Activated effector memory CD4-positive, alpha-beta T cell treated with Interleukin-2 at 50 U/mL for 16 hours (primary cell): ENCODE measurements at regions not wholly inside any gene's neighbourhood (a gene's known extent, or its start where the extent isn't known, plus 50 kb on each side); places are given as distances from the start of the nearest gene placed in this dataset.

ENCODE experiments used
- DNase-seq: peaks from one replicate; pipeline ENCODE4 v3.0.0-alpha.2; 2020

DNA sequence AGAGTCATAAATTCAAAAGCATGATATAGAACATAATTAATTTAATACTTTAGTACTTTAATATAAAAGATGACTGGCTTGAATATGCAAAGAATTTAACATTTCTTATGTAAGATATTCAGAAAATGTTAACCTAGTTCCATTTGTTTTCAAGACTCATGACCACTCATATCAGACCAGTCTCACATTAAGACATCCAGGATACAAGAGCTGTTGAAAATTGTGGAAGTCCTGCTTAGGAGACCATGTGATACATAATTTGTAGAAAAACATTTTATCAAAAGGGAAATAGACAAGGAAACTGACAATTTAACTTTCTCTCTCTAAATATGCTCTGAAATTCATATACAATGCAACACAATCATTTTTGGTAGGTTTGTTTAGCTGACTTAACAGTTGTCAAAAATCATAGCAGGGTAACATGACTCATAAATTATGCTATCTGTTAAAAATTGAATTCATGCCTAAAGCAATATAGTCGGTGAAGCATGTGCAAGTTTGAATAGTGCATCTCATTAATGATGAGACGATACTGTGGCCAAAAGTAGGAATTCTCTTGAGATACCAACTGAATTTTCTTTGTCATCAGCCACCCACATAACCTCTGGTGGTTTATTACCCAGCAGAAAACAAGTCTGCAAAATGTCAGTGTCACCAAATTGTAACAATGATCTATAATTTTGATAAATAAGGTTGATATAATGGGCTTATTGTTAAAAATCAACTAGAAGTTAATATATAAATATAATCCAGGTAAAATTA is 211.4 kb downstream of the GASK1B start:
- DNase-seq, result no peak

DNA sequence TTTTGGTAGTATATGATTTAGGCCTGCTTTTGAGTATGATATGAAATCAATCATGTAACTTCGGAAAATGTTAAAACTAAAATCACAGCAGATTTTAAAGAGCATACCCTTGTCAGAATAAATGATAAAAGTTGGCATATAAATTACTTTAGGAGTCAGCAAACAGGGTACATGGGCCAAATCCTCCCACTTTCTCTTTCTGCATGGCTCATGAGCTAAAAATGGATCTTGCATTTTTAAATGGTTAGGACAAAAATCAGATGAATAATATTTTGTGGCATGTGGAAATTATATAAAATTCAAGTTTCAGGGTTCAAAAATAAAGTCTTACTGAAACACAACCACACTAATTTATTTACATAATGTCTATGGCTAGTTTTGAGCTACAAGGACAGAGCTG is 214.9 kb downstream of the GASK1B start:
- DNase-seq, result no peak

DNA sequence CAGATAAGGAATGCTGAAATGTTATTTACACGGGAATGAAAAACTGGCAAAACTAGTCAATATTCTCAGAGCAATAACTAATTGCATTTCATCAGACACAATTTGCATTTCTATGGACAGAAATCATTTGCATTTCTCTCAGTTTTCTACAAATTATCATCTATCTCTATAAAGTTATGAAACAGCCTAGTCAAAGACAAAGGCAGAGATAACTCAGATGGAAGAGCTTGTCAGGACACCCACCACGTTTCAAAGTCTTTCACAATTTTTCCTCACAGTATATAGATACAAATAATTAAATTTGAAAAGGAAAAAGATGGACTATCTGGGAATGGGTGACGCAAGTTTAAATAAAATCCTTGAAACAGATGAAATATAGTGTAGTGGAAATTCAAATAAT is 230.8 kb downstream of the GASK1B start:
- no peak for DNase-seq

DNA sequence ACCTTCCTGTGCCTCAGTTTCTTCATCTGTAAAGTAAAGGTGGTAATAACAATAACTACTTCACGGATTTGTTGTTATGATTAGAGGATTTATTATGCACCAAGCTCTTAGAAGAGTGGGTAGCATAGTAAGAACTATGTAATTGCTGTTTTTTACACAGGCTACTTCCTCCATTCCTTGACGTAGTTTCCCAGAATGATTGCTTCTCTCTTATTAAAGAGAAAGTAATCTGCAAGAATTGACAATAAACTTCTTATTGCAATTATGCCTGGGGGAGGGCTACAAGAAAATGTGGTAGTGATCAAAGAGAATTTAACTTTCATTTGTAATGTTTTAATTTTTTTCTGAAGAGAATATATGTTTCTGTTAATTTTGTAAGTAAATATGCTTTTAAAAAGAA is 238.7 kb downstream of the GASK1B start:
- no peak for DNase-seq

DNA sequence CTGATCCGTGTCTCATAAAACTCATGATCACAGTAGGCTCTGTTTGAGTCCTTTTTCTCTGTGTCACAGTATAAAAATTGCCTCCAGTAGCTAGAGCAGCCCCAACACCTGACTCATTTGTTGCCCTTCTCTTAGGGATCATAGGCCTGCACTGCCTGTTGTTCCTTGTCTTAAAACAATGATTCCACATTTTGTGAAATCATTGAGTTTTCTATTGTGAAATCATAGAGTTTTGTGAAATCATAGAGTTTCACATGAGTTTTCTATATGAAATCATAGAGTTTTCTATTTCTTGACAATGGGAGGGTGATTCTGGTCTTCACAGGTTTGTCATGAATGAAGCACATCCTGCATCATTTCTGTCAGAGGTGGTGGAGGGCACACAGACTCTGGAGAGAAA is 239.9 kb downstream of the GASK1B start:
- DNase-seq, result no peak

DNA sequence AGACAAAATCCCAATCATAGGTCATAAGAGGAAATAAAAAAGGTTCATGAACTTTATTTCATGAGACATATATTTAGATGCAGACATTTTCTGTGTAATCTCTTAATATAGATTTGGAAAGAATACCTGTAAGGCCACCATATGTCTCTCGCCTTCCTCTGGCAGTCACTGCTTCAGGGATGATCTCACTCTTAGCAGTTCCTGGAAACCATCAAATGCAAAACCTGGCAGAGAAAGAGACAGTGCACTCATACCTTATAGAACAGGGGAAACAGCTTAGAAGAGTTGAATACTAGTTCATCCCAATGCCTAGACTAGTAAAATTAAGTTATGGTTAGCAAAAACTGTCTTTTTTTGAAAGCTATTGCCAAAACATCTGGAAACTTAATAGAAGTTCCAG is 243.3 kb downstream of the GASK1B start:
- DNase-seq, result no peak

DNA sequence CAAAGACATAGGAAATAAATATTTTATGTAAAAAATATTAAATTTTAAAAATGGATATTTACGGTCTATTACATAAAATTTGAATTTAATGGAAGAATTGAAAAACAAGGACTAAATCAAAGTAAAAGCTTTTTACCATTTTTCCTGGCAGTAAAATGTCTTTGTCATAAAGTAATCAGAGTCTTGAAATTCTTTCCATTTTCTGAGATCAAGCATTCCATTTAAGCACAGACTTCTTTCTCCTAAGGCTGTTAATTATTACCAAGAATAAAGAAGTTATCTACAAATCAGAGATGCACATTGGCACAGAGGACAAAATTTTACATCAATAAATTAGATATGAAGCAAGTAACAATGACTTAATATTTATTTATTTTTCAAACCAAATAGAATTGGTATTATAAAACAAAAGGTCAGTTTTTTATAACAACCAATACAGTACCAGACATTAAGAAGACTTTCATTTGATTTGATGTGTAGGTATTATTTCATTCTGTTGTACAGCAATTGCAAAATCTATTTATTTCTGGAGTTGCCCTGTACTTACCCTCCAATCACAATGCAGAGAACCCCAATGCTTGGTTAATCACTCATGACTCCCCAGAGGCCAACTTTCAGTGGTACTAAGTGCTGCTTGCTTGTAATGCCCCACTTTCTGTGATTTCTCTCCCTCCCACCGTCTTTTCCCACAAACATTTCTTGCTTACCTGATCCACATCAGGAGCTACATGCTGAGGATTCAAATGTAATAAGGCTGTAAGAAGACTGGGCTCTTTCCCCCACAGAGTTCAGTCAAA is 254.6 kb downstream of the GASK1B start:
- no peak for DNase-seq

DNA sequence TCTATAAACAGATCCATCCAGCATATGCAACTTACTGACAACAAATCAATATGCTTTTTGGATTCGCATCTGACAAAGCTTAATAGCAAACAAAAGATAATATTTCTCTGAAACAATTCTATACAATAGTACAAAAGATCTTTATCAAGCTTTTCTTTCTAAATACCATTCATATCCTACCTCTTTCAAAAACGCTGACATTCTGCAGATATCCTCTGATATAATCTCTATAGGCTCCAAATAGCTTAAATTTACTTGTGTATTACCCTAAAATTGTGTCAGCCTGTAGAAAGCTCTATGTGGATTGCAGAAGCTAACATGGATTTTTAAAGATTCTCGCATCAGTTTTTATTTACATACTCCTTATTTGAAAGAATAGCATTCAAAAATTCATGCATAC is 260.6 kb downstream of the GASK1B start:
- no peak for DNase-seq

DNA sequence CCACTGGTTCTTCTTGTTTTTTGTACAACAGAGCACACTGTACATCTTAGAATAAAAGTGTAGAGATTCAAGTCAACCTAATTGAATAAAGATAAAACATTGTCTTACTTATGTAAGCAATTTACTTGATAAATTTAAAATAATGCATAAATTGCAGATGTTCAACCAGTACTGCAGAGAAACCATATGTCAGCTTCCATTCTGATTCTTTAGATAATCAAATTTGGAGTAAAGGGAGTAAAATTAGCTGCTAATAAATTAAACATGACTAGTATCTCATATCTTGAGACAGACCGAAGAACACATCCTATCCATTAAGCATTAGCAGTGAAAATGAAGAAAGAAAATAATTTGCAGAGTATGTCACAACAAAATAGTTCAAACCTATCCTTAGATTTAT is 261.2 kb downstream of the GASK1B start:
- DNase-seq, result no peak

DNA sequence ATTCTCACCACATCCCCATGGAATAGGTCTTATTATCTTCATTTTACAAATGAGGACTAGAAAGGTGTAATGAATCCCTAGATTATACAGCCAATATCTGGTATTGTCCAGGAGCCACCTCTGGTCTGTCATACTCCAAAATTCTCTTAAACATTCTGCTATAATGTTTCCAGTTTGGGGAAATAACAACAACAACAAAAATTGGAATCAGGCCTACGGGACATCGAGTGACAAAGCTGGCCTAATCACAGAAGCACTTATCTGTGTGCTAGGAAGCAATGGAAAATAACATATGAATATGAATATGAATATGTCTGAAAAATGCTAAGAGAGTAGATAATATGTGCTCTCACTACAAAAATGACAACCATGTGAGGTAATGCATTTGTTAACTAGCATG is 264.1 kb downstream of the GASK1B start:
- DNase-seq, result no peak

DNA sequence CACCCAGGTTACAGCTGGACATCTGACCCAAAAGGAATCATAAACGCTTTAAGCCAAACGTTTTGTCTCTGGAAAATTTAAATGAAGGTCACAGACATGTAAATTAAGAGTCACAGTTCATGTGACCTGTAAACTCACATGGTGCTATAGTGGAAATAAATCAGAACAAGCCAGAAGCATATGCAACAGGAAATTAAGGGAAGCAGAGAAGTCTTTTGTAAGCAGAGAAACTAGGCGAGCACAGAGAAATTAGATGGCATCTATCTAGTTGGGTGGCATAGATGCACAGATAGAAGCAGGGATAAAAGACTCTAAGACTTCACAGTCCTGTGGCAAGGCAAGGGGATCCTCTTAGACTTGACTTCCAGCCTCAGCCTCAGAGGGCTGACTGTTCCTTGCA is 264.8 kb downstream of the GASK1B start:
- DNase-seq, result no peak

DNA sequence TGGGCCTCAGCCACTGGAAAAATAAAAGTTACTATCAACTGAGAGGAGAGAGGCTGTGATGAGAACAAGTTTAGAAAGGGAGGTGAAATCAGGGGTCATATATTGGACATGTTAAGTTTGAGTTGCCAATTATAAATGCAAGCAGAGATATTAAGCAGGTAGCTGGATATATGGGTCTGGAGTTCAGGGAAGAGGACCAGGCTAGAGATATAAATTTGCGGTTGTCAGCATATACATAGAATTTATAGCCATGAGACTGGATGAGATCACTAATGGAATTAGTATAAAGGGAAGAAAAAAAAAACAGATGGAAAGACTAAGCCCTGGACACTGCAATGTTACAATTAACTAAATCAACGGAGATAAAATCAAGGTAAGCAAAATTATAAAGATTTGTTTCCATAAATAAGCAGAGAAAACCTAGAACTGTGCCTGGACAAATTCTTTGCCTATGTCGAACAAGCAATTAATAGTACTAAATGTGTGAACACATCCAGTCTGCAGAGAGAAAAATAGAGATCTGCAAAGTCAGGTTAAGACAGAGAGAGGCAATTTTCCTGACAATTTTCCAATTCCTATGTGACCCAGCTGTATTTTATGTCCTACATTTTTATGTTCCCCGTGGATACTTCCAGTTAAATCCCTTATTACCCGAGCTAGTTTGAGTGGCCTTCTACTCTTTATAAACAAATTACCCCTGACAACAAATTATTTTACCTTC is 265.4 kb downstream of the GASK1B start:
- DNase-seq, result no peak

DNA sequence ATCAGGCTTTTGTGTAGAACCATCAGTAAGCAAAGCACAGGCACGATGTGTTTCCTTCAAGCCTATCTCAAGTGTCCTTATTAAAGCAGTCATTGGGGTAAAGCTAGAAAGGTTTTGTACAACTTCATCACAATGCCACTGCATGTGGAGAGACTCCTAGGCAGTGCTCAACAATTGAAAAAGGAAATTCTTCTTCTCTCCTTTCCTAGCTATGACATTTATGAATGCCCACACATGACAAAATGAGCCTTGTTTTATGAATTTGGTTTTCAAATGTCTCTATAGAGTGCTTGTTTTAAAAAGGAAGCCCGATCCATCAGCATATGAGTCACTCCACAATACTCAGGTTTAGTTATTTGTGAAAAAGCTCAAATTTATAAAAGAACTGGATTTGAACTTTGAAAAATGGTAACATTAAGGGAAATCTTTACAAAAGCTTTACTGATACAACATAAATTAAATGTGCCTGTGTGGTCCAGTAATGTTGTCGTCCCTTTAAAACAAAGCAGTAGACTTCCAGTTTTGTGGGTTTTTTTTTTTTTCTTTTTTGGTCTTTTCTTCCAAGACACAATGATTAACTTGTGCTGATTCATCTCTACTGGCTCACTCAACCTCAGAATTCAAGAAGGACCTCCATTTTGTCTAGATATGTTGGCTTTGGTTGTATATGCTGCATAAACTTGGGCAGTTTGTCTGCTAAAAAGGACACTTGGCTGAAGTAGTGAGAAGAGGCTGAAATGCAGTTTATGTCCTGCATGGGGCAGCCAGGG is 273.8 kb downstream of the GASK1B start:
- DNase-seq, result no peak

DNA sequence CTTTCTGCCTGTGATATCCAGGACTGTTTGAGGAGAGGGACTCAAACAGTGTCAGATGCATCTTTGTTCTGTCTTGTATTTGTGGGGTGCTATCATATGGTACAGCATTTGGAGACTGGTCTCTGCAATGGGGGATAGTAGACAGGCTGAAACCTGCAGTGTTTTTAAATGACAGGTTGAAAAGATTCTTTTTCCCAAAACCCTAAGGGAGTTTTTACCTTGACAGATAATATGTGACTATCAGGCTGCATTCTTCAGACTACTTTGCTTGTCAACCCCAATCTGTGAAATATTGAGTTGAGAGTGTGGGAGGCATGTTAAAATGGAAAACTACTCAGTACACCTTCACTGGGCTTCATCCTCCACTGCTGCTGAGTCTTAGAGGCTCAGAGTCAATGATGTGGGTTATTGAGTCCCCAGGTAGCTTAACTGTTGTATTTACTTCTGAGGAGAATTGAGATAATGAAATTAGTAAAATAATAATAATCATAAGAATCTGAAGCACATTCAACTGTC is 274.9 kb downstream of the GASK1B start:
- no peak for DNase-seq

DNA sequence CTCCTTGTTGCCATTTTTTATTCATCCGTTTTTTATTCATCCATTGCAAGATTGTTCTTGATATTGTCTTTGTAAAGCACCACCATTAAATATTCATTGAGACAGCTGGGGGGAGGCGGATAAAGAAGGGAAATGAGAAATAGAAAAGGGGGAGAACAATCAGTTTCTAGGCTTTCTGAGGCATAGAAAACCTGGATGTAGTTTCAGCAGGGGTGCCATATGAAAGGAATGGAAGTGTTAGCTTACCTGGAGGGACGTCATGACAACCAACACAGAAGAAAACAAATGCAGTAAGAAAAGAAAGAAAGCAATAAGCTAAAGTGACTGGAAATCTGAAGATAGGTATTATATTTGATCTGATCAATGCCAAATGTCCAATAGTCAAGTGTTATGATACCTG is 276.1 kb downstream of the GASK1B start:
- DNase-seq, result no peak

DNA sequence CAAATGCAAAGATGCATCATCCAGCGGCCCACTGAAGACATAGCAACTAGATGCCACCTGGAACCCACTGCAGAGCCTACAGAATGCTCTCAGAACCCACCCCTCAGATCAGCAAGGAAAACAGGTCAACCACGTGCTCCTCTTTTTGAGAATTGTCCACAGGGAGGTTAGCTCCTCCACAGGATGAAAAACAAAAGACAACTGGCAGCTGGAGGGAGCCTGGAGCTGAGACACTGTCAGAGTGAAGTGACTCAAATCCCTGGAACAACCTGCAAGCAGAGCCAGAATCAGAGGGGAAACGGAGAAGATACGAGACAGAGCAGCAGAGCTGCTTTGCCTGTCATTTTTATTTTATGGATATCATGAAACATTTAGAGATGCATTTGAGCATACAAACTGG is 277.6 kb downstream of the GASK1B start:
- DNase-seq, result no peak

DNA sequence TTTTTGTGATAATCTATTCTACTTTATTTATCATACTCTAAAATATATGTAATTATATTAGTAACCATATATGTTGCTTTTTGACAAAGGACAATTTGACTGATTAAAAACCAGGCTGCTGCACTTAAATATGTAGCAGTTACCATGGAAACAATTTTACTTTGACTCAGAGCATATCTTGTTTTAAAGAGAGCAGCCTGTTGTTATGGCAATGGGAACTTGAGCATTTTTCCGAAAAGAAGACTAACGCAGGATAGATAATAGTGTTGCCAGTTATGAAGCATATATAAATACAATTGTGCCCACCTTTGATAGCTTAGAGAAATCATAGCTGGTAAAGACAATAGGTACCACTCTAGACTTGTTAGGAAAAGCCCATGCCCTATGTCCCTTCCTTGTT is 283.0 kb downstream of the GASK1B start:
- no peak for DNase-seq

DNA sequence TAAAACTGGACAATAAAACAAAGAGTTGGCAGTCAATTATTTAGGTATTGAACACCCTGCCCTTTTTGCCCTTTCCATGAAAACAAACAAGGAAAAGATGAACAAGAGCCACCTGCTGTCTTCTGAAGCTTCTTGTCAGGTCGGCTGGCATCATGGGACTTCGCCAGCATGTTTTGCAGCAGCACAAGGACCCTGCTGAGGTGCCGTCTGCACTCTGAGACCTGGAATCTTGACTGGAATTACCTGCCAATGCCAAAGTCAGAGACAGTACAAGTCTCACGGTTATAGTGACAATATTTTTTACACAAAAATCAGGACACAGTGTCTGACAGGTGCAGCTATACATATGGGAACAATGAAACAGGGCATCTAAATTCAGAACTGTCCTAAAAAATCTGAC is 284.5 kb downstream of the GASK1B start:
- no peak for DNase-seq

DNA sequence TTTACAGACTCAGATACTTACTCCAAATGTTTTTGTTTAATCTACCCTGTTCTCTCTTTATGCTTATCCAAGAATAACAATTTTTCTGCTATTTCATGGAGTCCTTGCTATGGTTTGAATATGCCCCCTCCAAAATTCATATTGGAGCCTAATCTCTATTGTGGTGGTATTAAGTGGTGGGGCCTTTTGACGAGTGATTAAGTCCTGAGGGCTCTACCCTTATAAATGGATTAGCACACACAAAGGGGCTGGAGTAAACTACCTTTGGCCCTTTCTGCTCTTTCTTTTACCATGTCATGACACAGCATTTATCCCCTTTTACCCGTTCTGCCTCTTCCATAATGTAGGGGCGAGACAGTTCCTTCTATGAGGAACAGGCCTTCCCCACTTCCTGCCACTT is 285.5 kb downstream of the GASK1B start:
- DNase-seq, result no peak

DNA sequence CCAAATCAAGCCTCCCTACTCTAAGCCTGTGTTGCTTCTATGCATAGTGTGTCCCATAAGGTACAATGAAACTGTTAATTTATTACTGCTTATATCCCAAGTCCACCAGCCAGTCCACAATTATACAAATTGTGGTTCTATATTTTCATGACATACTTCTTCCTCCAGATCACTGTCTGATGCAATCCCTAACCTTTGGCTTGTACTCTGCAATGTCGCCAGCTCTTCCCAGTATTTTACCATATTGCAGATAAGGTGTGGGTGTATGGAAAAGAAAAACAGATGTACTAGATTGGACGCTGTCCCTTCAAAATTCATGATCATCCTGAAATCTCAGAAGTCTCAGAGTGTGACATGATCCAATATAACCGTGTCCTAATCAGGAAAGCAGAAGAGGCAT is 286.2 kb downstream of the GASK1B start:
- no peak for DNase-seq

DNA sequence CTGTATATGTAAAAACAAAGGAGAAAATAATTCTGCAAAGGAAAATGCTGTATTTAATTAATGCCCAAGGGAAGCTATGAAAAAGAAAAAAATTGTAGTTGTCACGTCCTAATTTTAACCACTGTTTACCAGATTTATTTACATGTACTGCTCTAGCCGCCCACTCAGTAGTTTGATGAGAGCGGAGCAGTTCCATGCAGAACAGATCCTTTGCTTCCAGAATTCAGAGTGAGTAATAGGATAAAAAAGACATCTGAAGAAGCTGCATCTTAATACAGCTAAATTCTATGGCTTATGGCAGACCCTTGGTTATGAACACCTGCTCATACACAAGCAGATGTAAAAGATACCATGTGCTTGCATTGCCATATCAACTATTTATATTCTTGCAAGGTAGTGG is 287.0 kb downstream of the GASK1B start:
- DNase-seq, result no peak

DNA sequence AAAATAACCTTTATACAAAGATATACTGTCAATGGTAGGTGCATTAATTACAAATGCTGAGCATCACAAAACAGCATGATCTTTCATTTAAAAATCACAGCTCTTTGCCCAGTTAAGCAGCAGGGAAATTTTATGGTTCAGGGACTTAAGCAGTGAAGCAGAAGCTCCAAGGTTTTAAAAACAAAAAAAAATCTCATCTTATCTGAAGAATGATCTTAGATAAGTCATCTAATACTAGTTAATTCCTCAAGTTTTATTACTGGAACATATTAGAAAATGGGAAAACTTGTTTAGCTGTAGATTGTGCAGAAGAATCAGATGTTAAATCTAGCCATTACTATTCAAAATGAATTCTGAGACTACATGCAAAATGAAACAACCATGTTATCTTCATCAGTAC is 289.9 kb downstream of the GASK1B start:
- DNase-seq, result no peak

DNA sequence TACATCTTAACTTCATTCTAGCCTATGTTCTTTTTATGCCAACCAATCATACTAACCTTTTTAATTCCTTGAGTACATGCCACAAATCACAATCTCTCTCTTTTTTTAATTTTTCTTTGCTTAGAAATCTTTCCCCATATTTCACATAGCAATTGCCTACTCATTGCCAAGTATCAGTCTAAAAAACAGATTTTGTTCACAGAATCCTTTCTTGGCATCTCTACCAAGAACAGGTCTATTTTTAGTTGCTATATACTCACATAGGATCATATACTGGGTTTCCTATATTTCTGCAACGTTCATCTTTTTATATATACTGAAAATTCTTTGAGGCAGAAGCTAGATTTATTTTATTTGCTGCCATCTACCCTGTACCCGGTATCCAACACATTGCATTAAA is 292.1 kb downstream of the GASK1B start:
- no peak for DNase-seq
